ENCODE measurements at regions not wholly inside any gene's neighbourhood (a gene's known extent, or its start where the extent isn't known, plus 50 kb on each side); places are given as distances from the start of the nearest gene placed in this dataset.

DNA sequence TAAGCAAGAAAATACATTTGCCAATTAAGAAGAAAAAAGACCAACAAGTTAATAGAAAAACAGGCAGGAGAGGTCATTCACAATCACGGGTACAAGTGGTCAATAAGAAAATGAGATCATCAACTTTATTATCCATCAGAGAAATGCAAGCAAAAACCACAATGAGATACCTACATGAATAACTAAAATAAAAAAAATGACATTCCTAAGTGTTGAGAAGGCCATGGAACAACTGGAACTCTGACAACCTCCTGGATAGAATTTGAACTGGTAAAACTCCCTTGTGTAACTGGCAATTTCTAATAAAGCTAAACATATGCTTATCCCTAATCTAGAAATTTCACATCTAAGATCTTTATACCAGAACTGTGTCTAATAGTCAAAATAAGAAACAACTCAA lies 135.4 kb upstream of the BACE2 start:
- Histone ChIP-seq H2AFZ (replicated peaks; ENCODE audit: low read length, poor library complexity) (no peak overlapping the region), H4K8ac (ENCODE audit: low read depth in 2 of 2, low read length in 2 of 2) (no peak overlapping the region), H3K56ac (ENCODE audit: extremely low read depth, insufficient read depth, low read length) (no peak overlapping the region), H2BK5ac (ENCODE audit: low read depth, low read length, poor library complexity, severe bottlenecking) (no peak overlapping the region), H3K9ac (ENCODE audit: low read depth, low read length) (no peak overlapping the region), H3K4me2 (ENCODE audit: low read depth, low read length) (no peak overlapping the region), H3K79me1 (ENCODE audit: low read depth in 1 of 2, low read length in 2 of 2) (no peaks in the 10 kb centered on the region), H3K36me3 (ENCODE audit: control insufficient read depth, insufficient read depth, low read length) (no peaks in the 10 kb centered on the region), H3K23ac (ENCODE audit: low read depth, low read length) (no peak overlapping the region), H3K14ac (replicated peaks; ENCODE audit: low read depth, low read length) (no peak overlapping the region), H2AK5ac (ENCODE audit: low read depth, low read length) (no peak overlapping the region), H2BK120ac (ENCODE audit: low read depth, low read length) (no peak overlapping the region), H3K9me3 (ENCODE audit: control insufficient read depth, insufficient read depth, low read length) (peaks cover 6% of the 10 kb centered on the region), H3K18ac (ENCODE audit: low read depth, low read length) (no peak overlapping the region), H4K5ac (ENCODE audit: low read depth, low read length) (no peak overlapping the region), H3K4me1 (ENCODE audit: control insufficient read depth, insufficient read depth, low read length) (no peaks in the 10 kb centered on the region), H3K27ac (ENCODE audit: insufficient read depth, low read length) (no peak overlapping the region), H2AK9ac (replicated peaks; ENCODE audit: low read depth, low read length, poor library complexity) (no peak overlapping the region), H3K4me3 (ENCODE audit: insufficient read depth, low read depth, low read length) (no peak overlapping the region), H4K20me1 (ENCODE audit: insufficient read depth, low read length) (no peaks in the 10 kb centered on the region), H2BK20ac (ENCODE audit: low read depth, low read length) (no peak overlapping the region), H4K91ac (ENCODE audit: insufficient read depth, low read depth, low read length) (no peak overlapping the region), H3K9me1 (ENCODE audit: insufficient read depth, low read length) (no peaks in the 10 kb centered on the region), H3K4ac (ENCODE audit: low read depth, low read length) (no peak overlapping the region), H2BK15ac (ENCODE audit: low read depth, low read length) (no peak overlapping the region), H3K27me3 (ENCODE audit: control insufficient read depth, insufficient read depth, low read length) (no peaks in the 10 kb centered on the region)
- BruUV-seq (replicated peaks) = no TSS peak
- in situ Hi-C loops (cut with MboI; ENCODE audit: low sequenced_read_pairs) (no loop called here), intact Hi-C loops (cut with micrococcal nuclease) (no loop called here), dilution Hi-C loops (cut with HindIII; ENCODE audit: low sequenced_read_pairs, unreplicated experiment) (no loop called here)
- ChIA-PET POLR2A (ENCODE audit: unreplicated experiment) (no interaction called here), CTCF (no interaction called here)
- DNase-seq (no peak), ATAC-seq (ENCODE audit: low read depth) (no peak)
- TF ChIP-seq MXI1 (IDR thresholded peaks at IDR 0.05; ENCODE audit: borderline replicate concordance, low read depth, low read length) (no peak), MAFK (IDR thresholded peaks at IDR 0.05; ENCODE audit: low read depth, low read length) (no peak), CEBPB (IDR thresholded peaks at IDR 0.05; ENCODE audit: low read depth, low read length) (no peak), RCOR1 (IDR thresholded peaks at IDR 0.05; ENCODE audit: insufficient replicate concordance, low read length) (no peak), BHLHE40 (IDR thresholded peaks at IDR 0.05; ENCODE audit: low read depth, low read length) (no peak), NFE2L2 (IDR thresholded peaks at IDR 0.05; ENCODE audit: low read depth, low read length) (no peak), MAZ (IDR thresholded peaks at IDR 0.05; ENCODE audit: borderline replicate concordance, low read depth, low read length) (no peak), CHD1 (IDR thresholded peaks at IDR 0.05; ENCODE audit: low read depth, low read length) (no peak)
- TF ChIP-seq, protein P1, sequence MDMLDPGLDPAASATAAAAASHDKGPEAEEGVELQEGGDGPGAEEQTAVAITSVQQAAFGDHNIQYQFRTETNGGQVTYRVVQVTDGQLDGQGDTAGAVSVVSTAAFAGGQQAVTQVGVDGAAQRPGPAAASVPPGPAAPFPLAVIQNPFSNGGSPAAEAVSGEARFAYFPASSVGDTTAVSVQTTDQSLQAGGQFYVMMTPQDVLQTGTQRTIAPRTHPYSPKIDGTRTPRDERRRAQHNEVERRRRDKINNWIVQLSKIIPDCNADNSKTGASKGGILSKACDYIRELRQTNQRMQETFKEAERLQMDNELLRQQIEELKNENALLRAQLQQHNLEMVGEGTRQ (IDR thresholded peaks at IDR 0.05; ENCODE audit: low read depth, low read length) = no peak
- TF ChIP-seq, protein P2, sequence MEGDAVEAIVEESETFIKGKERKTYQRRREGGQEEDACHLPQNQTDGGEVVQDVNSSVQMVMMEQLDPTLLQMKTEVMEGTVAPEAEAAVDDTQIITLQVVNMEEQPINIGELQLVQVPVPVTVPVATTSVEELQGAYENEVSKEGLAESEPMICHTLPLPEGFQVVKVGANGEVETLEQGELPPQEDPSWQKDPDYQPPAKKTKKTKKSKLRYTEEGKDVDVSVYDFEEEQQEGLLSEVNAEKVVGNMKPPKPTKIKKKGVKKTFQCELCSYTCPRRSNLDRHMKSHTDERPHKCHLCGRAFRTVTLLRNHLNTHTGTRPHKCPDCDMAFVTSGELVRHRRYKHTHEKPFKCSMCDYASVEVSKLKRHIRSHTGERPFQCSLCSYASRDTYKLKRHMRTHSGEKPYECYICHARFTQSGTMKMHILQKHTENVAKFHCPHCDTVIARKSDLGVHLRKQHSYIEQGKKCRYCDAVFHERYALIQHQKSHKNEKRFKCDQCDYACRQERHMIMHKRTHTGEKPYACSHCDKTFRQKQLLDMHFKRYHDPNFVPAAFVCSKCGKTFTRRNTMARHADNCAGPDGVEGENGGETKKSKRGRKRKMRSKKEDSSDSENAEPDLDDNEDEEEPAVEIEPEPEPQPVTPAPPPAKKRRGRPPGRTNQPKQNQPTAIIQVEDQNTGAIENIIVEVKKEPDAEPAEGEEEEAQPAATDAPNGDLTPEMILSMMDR (conservative IDR thresholded peaks at IDR 0.05; ENCODE audit: low read depth, low read length) = no peak
- WGBS, 2 experiments (ENCODE audit: extremely low coverage in 2 of 2, insufficient read length in 1 of 2) = no CpG with 5 or more reads among the region's 1 CpG
